ENCODE measurements at regions not wholly inside any gene's neighbourhood (a gene's known extent, or its start where the extent isn't known, plus 50 kb on each side); places are given as distances from the start of the nearest gene placed in this dataset.
A peak's percentile ranks its signal among the peaks of the same experiment; 100 is the strongest.

DNA sequence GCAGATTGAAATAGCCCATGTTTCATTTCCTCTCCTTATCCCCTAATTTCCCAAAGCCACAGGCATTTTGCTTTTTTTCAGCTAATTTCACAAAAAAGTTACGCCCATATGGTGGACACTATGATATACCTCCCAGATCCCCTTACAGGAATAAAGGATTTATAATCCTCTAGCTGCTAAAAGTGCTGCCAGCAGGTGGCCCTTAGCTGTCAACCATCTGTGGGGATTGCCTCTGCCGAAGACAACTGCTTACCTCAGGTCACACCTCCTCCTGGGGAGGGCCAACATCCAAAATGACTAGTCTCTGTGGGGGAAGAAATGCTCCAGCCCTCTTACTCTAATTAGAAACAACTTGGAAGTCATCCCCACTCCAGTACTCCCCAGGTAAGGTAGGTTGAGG, 61.0 kb upstream of the EPB41L3 start:
- Mint-ChIP-seq H3K4me1 (ENCODE audit: unreplicated experiment) (no peaks in the 10 kb centered on the region), H3K4me3 (ENCODE audit: unreplicated experiment) (no peak overlapping the region), H3K27ac (ENCODE audit: unreplicated experiment) (no peak overlapping the region), H3K36me3 (ENCODE audit: low read depth, unreplicated experiment) (no peaks in the 10 kb centered on the region), H3K27me3 (ENCODE audit: unreplicated experiment) (peaks cover 1% of the 10 kb centered on the region), H3K9me3 (ENCODE audit: unreplicated experiment) (no peaks in the 10 kb centered on the region)
- no peak for TF ChIP-seq CTCF (IDR thresholded peaks at IDR 0.05; ENCODE audit: unreplicated experiment)
- DNase-seq (ENCODE audit: low spot score): no peak

DNA sequence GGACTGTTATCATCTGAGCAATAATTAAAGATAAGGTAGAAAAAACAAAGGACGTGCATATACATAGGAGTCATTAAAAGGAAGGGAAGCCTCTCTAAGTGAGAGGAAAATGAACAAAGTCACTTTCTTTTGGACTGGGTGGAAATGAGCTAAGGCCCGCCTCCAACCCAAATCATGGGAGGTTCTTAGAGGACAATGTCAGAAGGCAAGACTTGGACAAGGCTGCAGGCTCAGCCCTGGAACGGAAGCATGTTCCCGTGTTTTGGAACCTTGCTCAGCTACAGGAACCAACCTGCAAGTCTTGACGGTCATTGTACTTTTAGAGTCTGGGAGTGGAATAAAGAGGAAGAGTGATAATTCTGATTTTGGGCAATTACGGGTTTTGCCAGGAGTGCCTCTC, 59.4 kb upstream of the EPB41L3 start:
- Mint-ChIP-seq H3K27ac (ENCODE audit: unreplicated experiment) (no peak overlapping the region), H3K4me3 (ENCODE audit: unreplicated experiment) (no peak overlapping the region), H3K27me3 (ENCODE audit: unreplicated experiment) (peaks cover 1% of the 10 kb centered on the region), H3K9me3 (ENCODE audit: unreplicated experiment) (no peaks in the 10 kb centered on the region), H3K4me1 (ENCODE audit: unreplicated experiment) (no peaks in the 10 kb centered on the region), H3K36me3 (ENCODE audit: low read depth, unreplicated experiment) (no peaks in the 10 kb centered on the region)
- DNase-seq (ENCODE audit: low spot score): no peak
- no peak for TF ChIP-seq CTCF (IDR thresholded peaks at IDR 0.05; ENCODE audit: unreplicated experiment)

- DNase-seq (ENCODE audit: low spot score): no peak
- no peak overlapping the region for H3K27ac Mint-ChIP-seq (ENCODE audit: unreplicated experiment)
- no peak for TF ChIP-seq CTCF (IDR thresholded peaks at IDR 0.05; ENCODE audit: unreplicated experiment)
- no peaks in the 10 kb centered on the region for H3K27me3 Mint-ChIP-seq (ENCODE audit: unreplicated experiment)
- no peaks in the 10 kb centered on the region for H3K4me1 Mint-ChIP-seq (ENCODE audit: unreplicated experiment)
- no peaks in the 10 kb centered on the region for H3K36me3 Mint-ChIP-seq (ENCODE audit: low read depth, unreplicated experiment)
- no peaks in the 10 kb centered on the region for H3K9me3 Mint-ChIP-seq (ENCODE audit: unreplicated experiment)
- no peak overlapping the region for H3K4me3 Mint-ChIP-seq (ENCODE audit: unreplicated experiment)
Observed at GRCh38 chr18:5601188-5601624, 57.4 kb upstream of the EPB41L3 start.

DNA sequence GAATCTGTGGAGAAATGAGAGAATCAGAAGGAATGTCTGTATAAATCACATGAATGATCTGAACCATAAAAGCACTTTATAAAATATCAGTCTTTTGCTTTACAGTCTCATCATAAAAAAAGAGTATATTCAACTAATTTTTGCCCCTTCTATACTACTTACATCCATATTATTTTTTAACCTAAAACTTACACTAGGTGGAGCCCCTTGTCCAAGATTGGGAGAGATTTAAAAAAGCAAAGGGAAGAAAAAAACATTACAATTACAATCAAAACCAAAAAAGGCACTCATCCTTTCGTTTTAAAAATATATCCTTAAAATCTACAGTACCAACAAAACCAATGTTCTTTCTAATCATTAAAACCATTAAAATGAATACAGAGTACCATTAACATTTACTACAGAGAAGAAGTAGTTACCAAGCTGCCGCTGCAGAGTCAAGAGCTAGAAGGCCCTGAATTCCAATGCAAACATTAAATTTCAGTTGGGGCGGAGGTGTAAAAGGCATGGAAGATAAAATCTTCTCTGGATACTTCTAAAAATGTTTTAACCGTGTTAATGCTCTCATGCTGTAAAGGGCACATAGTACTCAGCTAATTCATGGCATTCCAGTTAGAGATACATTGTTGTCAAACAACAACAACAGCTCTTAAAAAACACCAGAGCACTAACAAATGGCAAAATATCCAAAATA, 56.7 kb upstream of the EPB41L3 start:
- Mint-ChIP-seq H3K4me1 (ENCODE audit: unreplicated experiment) (no peaks in the 10 kb centered on the region), H3K27ac (ENCODE audit: unreplicated experiment) (no peak overlapping the region), H3K27me3 (ENCODE audit: unreplicated experiment) (no peaks in the 10 kb centered on the region), H3K36me3 (ENCODE audit: low read depth, unreplicated experiment) (no peaks in the 10 kb centered on the region), H3K4me3 (ENCODE audit: unreplicated experiment) (no peak overlapping the region), H3K9me3 (ENCODE audit: unreplicated experiment) (no peaks in the 10 kb centered on the region)
- DNase-seq (ENCODE audit: low spot score): no peak
- peak; percentile 47 for TF ChIP-seq CTCF (IDR thresholded peaks at IDR 0.05; ENCODE audit: unreplicated experiment)

GRCh38 chr18:5596585-5596984, 52.8 kb upstream of the EPB41L3 start:
- Mint-ChIP-seq H3K36me3 (ENCODE audit: low read depth, unreplicated experiment) (no peaks in the 10 kb centered on the region), H3K27me3 (ENCODE audit: unreplicated experiment) (no peaks in the 10 kb centered on the region), H3K9me3 (ENCODE audit: unreplicated experiment) (no peaks in the 10 kb centered on the region)

More at GRCh38 chr18:5596585-5596984, 52.8 kb upstream of the EPB41L3 start:
- Mint-ChIP-seq H3K4me1 (ENCODE audit: unreplicated experiment) (no peaks in the 10 kb centered on the region), H3K27ac (ENCODE audit: unreplicated experiment) (no peak overlapping the region), H3K4me3 (ENCODE audit: unreplicated experiment) (no peak overlapping the region)
- DNase-seq (ENCODE audit: low spot score): no peak
- no peak for TF ChIP-seq CTCF (IDR thresholded peaks at IDR 0.05; ENCODE audit: unreplicated experiment)
